PFSK-1 (cell line): ENCODE measurements at regions not wholly inside any gene's neighbourhood (a gene's known extent, or its start where the extent isn't known, plus 50 kb on each side); places are given as distances from the start of the nearest gene placed in this dataset.

Source experiments
- FOXP2 ChIP-seq: optimal IDR thresholded peaks from 2 replicates; pipeline ENCODE3; 2011; ENCODE audit warnings: borderline replicate concordance, control low read depth, inconsistent platforms; ENCODE audit not compliant: insufficient read depth; ENCODE audit errors: extremely low read length, extremely low read depth
- POLR2AphosphoS5 ChIP-seq: IDR thresholded peaks from 2 replicates; pipeline ENCODE4 v1.6.1; 2012; ENCODE audit warnings: low read depth, mild to moderate bottlenecking, control low read depth, low read length, moderate library complexity
- SIN3A ChIP-seq: IDR thresholded peaks from 2 replicates; pipeline ENCODE4 v1.6.1; 2012; ENCODE audit warnings: mild to moderate bottlenecking, low read length, moderate library complexity, borderline replicate concordance; ENCODE audit not compliant: insufficient read depth
- TAF1 ChIP-seq: IDR thresholded peaks from 2 replicates; pipeline ENCODE4 v1.6.1; 2012; ENCODE audit warnings: low read length, control low read depth, borderline replicate concordance; ENCODE audit not compliant: insufficient read depth
- TF ChIP-seq, protein P1 (sequence below), 2 experiments: IDR thresholded peaks; 2 replicates each; pipeline versions ENCODE4 v1.6.1 to v1.8.0; 2011 to 2012; ENCODE audit warnings: low read depth in 2 of 2, low read length in 2 of 2, control low read depth in 1 of 2, inconsistent platforms in 1 of 2, mild to moderate bottlenecking in 1 of 2, moderate library complexity in 1 of 2; ENCODE audit not compliant: insufficient read depth in 1 of 2

DNA sequence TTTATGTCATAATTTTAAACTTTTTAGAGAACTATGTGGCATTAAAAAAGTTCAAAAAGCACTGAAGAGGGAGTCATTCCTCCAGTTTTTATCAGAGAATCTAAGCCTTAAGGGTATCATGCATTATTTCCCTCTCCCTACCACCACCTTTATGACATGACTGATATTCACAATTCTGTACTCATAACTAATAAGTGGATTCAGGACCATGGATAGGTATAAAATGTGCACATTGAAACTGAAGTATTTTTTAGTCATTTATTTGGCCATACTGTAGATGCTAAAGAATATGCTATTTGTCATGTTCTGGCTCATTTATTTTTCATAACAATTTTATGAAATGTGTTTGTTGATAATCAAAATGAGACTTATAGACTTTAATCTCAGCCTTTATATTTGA lies 897.5 kb upstream of the AGA start:
- TF ChIP-seq POLR2AphosphoS5: no peak
- no peak for TF ChIP-seq SIN3A
- TF ChIP-seq, protein P1, sequence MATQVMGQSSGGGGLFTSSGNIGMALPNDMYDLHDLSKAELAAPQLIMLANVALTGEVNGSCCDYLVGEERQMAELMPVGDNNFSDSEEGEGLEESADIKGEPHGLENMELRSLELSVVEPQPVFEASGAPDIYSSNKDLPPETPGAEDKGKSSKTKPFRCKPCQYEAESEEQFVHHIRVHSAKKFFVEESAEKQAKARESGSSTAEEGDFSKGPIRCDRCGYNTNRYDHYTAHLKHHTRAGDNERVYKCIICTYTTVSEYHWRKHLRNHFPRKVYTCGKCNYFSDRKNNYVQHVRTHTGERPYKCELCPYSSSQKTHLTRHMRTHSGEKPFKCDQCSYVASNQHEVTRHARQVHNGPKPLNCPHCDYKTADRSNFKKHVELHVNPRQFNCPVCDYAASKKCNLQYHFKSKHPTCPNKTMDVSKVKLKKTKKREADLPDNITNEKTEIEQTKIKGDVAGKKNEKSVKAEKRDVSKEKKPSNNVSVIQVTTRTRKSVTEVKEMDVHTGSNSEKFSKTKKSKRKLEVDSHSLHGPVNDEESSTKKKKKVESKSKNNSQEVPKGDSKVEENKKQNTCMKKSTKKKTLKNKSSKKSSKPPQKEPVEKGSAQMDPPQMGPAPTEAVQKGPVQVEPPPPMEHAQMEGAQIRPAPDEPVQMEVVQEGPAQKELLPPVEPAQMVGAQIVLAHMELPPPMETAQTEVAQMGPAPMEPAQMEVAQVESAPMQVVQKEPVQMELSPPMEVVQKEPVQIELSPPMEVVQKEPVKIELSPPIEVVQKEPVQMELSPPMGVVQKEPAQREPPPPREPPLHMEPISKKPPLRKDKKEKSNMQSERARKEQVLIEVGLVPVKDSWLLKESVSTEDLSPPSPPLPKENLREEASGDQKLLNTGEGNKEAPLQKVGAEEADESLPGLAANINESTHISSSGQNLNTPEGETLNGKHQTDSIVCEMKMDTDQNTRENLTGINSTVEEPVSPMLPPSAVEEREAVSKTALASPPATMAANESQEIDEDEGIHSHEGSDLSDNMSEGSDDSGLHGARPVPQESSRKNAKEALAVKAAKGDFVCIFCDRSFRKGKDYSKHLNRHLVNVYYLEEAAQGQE (IDR thresholded peaks at IDR 0.05; ENCODE audit: insufficient read depth in 1 of 2, low read depth in 2 of 2, low read length in 2 of 2): peak; percentile 44 to 45; a peak in 2 of 4 replicates
- TF ChIP-seq TAF1: no peak
- no peak for TF ChIP-seq FOXP2
